ENCODE measurements at regions not wholly inside any gene's neighbourhood (a gene's known extent, or its start where the extent isn't known, plus 50 kb on each side); places are given as distances from the start of the nearest gene placed in this dataset.

GRCh38 chr3:180391001-180391400 lies 211.0 kb upstream of the TTC14 start:
- TF ChIP-seq, protein P1, sequence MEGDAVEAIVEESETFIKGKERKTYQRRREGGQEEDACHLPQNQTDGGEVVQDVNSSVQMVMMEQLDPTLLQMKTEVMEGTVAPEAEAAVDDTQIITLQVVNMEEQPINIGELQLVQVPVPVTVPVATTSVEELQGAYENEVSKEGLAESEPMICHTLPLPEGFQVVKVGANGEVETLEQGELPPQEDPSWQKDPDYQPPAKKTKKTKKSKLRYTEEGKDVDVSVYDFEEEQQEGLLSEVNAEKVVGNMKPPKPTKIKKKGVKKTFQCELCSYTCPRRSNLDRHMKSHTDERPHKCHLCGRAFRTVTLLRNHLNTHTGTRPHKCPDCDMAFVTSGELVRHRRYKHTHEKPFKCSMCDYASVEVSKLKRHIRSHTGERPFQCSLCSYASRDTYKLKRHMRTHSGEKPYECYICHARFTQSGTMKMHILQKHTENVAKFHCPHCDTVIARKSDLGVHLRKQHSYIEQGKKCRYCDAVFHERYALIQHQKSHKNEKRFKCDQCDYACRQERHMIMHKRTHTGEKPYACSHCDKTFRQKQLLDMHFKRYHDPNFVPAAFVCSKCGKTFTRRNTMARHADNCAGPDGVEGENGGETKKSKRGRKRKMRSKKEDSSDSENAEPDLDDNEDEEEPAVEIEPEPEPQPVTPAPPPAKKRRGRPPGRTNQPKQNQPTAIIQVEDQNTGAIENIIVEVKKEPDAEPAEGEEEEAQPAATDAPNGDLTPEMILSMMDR (IDR thresholded peaks at IDR 0.05), result no peak
- Histone ChIP-seq H3K36me3 (ENCODE audit: control insufficient read depth, insufficient read depth, low read length) (no peaks in the 10 kb centered on the region), H3K79me2 (no peaks in the 10 kb centered on the region), H3K27me3 (ENCODE audit: control insufficient read depth, insufficient read depth, low read length) (no peaks in the 10 kb centered on the region), H3K4me2 (ENCODE audit: low read length) (no peak overlapping the region), H3K9me3 (ENCODE audit: control insufficient read depth, low read length) (no peaks in the 10 kb centered on the region), H3K4me3 (ENCODE audit: low read depth, low read length) (no peak overlapping the region), H2AFZ (no peak overlapping the region), H3K9ac (no peak overlapping the region), H3K4me1 (no peaks in the 10 kb centered on the region), H3K27ac (no peak overlapping the region)

DNA sequence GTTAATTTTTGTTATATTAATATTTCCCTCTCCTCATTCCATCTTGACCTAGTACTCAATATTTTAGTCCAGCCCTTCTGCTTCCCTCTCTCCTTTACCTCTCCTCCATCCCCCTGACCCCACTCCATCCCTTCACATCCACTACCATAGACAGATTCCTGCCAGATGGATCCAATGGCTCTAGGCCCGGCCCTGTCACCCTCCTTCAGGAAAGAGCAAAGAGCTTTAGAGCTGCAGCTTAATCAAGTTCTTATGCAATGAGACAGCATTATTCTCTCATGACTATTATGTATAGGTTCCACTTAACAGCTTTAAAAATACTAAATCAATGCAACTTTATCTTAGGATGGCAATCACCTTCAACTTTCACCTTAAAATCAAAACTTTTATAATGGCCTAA lies 200.7 kb upstream of the TTC14 start:
- Histone ChIP-seq H3K4me1 (peaks cover 3% of the 10 kb centered on the region), H3K36me3 (ENCODE audit: control insufficient read depth, insufficient read depth, low read length) (no peaks in the 10 kb centered on the region), H3K27ac (no peak overlapping the region), H3K27me3 (ENCODE audit: control insufficient read depth, insufficient read depth, low read length) (no peaks in the 10 kb centered on the region), H3K4me2 (ENCODE audit: low read length) (no peak overlapping the region), H2AFZ (no peak overlapping the region), H3K9ac (no peak overlapping the region), H3K4me3 (ENCODE audit: low read depth, low read length) (no peak overlapping the region), H3K9me3 (ENCODE audit: control insufficient read depth, low read length) (peaks cover 2% of the 10 kb centered on the region), H3K79me2 (no peaks in the 10 kb centered on the region)
- TF ChIP-seq, protein P1 (IDR thresholded peaks at IDR 0.05), result no peak

DNA sequence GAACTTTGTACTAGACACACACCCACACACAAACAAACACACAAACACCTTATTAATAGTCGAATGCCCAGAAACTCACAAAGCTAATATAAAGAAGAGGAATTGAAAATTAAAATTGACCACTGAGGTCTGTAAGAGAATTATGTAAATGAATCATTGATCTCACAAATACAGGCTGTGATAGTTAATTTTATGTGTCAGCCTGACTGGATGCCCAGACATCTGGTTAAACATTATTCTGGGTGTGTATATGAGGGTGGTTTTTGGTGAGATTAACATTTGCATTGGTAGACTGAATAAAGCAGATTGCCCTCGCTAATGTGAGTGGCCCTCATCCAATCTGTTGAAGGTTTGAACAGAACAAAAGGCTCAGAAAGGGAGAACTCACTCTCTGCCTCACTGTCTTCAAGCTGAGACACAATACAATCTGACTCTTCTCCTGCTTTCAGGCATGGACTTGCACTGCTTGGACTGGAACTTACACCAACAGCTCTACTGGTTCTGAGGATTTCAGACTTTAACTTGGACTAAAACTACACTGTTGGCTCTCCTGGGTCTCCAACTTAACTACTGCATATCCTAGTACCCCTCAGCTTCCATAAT lies 199.4 kb upstream of the TTC14 start:
- Histone ChIP-seq H3K9me3 (ENCODE audit: control insufficient read depth, low read length) (peaks cover 2% of the 10 kb centered on the region), H3K4me2 (ENCODE audit: low read length) (no peak overlapping the region), H3K27ac (no peak overlapping the region), H3K79me2 (no peaks in the 10 kb centered on the region), H3K27me3 (ENCODE audit: control insufficient read depth, insufficient read depth, low read length) (no peaks in the 10 kb centered on the region), H2AFZ (no peak overlapping the region), H3K9ac (no peak overlapping the region), H3K4me1 (peaks cover 3% of the 10 kb centered on the region), H3K4me3 (ENCODE audit: low read depth, low read length) (no peak overlapping the region), H3K36me3 (ENCODE audit: control insufficient read depth, insufficient read depth, low read length) (no peaks in the 10 kb centered on the region)
- TF ChIP-seq, protein P1 (IDR thresholded peaks at IDR 0.05), result no peak

GRCh38 chr3:180403156-180403555 lies 198.8 kb upstream of the TTC14 start:
- peaks cover 2% of the 10 kb centered on the region for H3K9me3 ChIP-seq (ENCODE audit: control insufficient read depth, low read length)
- no peak overlapping the region for H3K4me3 ChIP-seq (ENCODE audit: low read depth, low read length)
- H3K79me2 ChIP-seq, result no peaks in the 10 kb centered on the region
- no peak overlapping the region for H2AFZ ChIP-seq
- H3K27ac ChIP-seq, result no peak overlapping the region
- no peaks in the 10 kb centered on the region for H3K36me3 ChIP-seq (ENCODE audit: control insufficient read depth, insufficient read depth, low read length)
- no peak overlapping the region for H3K4me2 ChIP-seq (ENCODE audit: low read length)
- H3K27me3 ChIP-seq (ENCODE audit: control insufficient read depth, insufficient read depth, low read length), result no peaks in the 10 kb centered on the region
- H3K4me1 ChIP-seq, result peaks cover 3% of the 10 kb centered on the region
- no peak overlapping the region for H3K9ac ChIP-seq
- TF ChIP-seq, protein P1 (IDR thresholded peaks at IDR 0.05), result no peak

DNA sequence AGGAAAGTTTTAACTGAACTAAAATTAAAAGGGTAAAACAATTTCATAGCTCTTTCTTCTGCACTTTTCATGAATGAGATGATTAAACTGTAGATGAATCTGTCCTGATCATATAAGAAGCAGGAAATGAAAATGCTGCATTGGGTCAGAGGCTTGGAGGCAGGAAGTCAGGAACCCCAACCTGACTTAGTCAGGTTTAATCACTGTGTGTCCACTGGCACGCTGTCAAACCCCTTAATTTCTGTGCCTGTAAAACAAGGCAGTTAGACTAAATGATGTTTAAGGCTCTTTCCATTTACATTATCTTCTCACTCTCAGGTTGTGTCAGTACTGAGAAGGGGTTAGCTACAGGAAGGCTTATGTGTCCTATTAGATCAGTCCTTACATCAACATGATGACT lies 193.3 kb upstream of the TTC14 start:
- Histone ChIP-seq H2AFZ (no peak overlapping the region), H3K9ac (no peak overlapping the region), H3K9me3 (ENCODE audit: control insufficient read depth, low read length) (no peaks in the 10 kb centered on the region), H3K36me3 (ENCODE audit: control insufficient read depth, insufficient read depth, low read length) (no peaks in the 10 kb centered on the region), H3K4me2 (ENCODE audit: low read length) (no peak overlapping the region), H3K4me3 (ENCODE audit: low read depth, low read length) (no peak overlapping the region), H3K27ac (no peak overlapping the region), H3K27me3 (ENCODE audit: control insufficient read depth, insufficient read depth, low read length) (no peaks in the 10 kb centered on the region), H3K79me2 (no peaks in the 10 kb centered on the region), H3K4me1 (no peaks in the 10 kb centered on the region)
- TF ChIP-seq, protein P1 (IDR thresholded peaks at IDR 0.05), result no peak

Data from parathyroid adenoma (tissue), 2 donors.